Left cardiac atrium (tissue), 4 donors: ENCODE measurements at regions not wholly inside any gene's neighbourhood (a gene's known extent, or its start where the extent isn't known, plus 50 kb on each side); places are given as distances from the start of the nearest gene placed in this dataset.

Source experiments
- ATAC-seq, 2 donors: fragments of 200-7000 bp; cut with Tn5 transposase; one replicate each; pipeline ENCODE4 v1.9.1; 2020; ENCODE audit warnings: mild to moderate bottlenecking in 2 of 2, moderate library complexity in 2 of 2
- DNase-seq: peaks from one replicate; pipeline ENCODE4 v3.0.0-alpha.2; 2020
- intact Hi-C, 2 donors: fragments of 100-400 bp; cut with DNase I; formaldehyde crosslinking; loops; one replicate each; pipeline versions ENCODE4 v1.14.1 to v1.15.1; 2022 to 2023
- donor health status: DM: no; HTN: yes; CAD: no.
- donor health status: DM: no; HTN: yes; CAD: no; lungs with severe emphysema.
- donor health status: DM: yes; HTN: yes; CAD: no.
- donor health status: Dilated cardiomyopathy.

DNA sequence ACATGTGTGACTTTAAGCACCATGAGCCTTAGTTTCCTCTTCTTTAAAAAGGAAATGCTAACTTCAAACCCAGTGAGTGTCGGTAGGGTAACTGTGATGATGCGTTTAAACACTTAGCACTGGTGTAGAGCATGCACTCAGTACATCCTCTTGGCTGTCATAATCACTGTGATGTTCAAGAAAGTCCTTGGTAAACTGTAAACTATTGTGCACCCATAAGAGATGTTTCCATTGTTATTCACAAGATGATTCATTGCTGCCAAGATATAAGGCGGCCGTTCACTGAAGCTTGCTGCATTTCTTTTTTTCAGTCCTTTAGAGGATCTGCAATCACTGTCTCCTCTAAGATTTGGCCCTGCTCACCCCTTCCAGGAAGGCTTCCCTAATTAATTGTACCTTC lies 61.8 kb upstream of the DAB1 start:
- intact Hi-C loops: no loop called here
- ATAC-seq: no peak
- no peak for DNase-seq

- DNase-seq (no peak), ATAC-seq (no peak)
- intact Hi-C loops: no loop called here
These were observed 60.1 kb upstream of the DAB1 start for GRCh38 chr1:57483954-57484353.

GRCh38 chr1:57479471-57479870 lies 55.6 kb upstream of the DAB1 start:
- intact Hi-C loops: no loop called here
- ATAC-seq (no peak), DNase-seq (no peak)

GRCh38 chr1:57475366-57475765 lies 51.5 kb upstream of the DAB1 start:
- ATAC-seq: no peak
- intact Hi-C loops: no loop called here
- no peak for DNase-seq

DNA sequence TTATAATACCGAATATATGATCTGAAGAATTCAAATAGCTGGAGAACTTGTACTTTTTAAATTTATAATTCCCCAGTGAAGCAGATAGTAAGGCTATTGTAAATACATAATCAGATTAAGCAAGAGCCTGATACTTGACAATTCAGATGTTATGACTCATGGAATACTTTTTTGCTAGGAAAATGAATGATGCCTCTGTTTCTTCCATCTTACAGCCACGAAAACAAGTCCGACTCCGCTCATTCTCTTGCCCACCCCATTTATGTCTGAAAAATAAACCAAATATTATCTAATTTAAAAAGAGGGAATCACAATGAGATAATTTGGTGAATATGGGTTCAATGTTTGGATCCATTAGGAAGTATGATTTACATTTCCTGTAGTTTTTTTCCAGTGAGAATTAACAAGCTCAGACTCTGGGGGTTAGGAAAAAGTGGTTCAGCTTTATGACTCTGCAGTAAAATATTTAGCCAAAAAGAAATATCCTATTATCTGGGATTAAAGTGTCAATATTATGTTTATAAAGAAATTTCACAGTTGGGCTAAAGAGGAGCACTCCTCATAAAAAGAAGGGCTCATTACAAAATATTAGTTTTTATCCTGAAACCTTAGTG lies 50.4 kb upstream of the DAB1 start:
- DNase-seq (no peak), ATAC-seq (no peak)
- intact Hi-C loops: no loop called here
